LNCAP (cell line): ENCODE measurements at regions not wholly inside any gene's neighbourhood (a gene's known extent, or its start where the extent isn't known, plus 50 kb on each side); places are given as distances from the start of the nearest gene placed in this dataset.

Experiments used
- TF ChIP-seq, protein P1 (sequence below): fragments of 450-650 bp; IDR thresholded peaks from 2 replicates; pipeline ENCODE4 v1.5.1; 2017; ENCODE audit warnings: mild to moderate bottlenecking

DNA sequence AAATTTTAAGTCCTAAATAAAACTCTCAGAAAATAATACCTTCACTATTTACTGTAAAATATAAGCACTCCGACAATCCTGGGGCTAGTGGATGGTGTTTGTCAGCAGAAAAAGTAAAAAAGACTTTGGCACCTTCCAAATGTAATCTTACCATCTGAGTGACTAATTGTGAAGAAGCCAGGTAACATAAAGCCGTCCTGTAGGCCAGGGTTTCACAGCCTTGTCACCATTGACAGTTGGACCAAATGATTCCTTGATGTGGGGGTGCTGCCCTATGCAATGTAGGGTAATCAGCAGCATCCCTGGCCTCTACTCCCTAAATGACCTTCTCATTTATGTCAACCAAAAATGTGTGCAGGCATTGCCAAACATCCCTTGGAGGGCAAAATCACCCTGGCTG lies 87.2 kb downstream of the CAPZA3 start:
- TF ChIP-seq, protein P1, sequence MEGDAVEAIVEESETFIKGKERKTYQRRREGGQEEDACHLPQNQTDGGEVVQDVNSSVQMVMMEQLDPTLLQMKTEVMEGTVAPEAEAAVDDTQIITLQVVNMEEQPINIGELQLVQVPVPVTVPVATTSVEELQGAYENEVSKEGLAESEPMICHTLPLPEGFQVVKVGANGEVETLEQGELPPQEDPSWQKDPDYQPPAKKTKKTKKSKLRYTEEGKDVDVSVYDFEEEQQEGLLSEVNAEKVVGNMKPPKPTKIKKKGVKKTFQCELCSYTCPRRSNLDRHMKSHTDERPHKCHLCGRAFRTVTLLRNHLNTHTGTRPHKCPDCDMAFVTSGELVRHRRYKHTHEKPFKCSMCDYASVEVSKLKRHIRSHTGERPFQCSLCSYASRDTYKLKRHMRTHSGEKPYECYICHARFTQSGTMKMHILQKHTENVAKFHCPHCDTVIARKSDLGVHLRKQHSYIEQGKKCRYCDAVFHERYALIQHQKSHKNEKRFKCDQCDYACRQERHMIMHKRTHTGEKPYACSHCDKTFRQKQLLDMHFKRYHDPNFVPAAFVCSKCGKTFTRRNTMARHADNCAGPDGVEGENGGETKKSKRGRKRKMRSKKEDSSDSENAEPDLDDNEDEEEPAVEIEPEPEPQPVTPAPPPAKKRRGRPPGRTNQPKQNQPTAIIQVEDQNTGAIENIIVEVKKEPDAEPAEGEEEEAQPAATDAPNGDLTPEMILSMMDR = no peak

DNA sequence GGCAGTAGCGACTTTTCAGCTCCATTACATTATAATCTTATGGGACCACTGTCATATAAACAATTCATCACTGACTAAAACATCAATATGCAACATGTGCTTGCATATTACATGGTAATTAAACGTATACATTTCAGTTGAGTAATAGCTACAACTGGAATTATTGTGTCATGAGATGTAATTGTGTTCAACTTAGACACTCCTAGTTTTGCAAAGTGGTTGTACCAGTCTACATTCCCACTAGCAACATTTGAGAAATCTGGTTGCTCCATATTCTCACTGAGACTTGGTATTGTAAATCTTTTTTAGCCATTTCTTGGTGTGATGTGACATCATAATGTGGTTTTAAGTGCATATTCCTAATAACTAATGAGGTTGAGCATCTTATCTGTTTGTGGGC lies 90.0 kb downstream of the CAPZA3 start:
- TF ChIP-seq, protein P1 = no peak

DNA sequence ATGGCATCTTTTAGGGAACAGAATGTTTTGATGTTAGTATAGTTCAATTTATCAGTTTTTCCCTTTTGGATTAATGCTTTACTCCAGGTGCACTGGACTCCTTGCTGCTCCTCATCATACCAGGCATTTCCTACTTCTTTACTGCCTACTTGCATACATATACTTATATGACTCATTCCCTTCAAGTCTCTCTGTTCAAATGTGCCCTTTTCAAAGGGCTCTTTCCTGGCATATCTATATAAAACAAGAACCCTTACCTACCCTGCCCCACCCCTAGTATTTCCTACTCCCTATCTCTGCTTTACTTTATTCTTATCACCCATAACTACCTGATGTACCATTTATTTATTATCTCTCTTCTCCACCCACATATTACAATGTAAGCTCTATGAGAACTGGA lies 90.6 kb downstream of the CAPZA3 start:
- TF ChIP-seq, protein P1 = no peak

DNA sequence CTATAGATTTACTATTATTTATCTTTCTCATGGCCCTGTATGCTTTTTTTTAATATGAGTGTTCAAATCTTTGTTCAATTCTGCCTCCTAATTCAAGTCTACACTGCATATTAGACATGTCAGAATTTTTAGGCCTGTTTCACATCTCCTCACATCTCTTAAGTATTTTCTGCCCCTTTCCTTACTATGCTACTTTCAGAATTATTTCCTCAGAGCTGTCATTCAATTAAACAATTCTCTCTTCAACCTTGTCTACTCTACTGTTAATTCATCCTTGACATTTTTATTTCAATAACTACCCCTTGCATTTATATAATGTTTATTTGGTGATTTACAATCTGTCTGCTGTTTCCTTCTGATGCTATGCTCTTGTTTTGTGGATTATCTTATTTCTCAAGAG lies 91.1 kb downstream of the CAPZA3 start:
- TF ChIP-seq, protein P1 = no peak

DNA sequence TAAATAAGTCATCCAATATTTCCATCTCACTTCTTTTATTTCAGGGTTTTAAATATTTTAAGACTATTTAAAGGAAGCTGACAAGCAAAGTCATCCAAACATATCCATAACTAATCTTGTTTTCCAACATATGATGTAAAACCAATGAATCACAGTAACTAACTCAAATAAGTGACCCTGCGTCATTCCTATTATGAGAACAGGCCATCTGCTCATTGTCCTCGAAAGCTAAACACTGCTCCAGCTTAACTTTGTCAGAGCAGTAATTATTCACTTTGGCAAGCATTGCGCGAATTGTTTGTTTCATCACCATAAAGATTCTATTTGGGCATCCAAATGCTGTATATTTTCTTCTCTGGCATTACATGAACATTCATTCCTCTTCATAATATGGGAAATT lies 99.1 kb downstream of the CAPZA3 start:
- TF ChIP-seq, protein P1 = no peak

DNA sequence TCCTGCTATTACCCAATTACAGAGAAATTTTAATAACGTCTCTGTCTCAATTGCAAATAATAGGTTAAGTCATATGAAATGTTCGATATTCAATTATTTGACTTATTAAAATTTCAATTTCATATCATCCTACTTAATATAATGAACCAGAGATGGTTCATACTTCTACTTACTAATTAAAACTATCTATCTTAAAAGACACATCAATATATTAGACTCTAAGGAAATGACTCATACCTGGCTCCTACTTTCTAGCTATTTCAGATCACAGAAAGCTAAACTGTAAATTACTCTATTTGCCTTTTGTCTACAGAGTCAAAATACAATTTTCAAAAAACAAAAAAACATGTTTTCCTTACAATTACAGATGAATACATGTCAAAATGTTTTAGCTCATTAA lies 99.6 kb downstream of the CAPZA3 start:
- TF ChIP-seq, protein P1 = no peak

DNA sequence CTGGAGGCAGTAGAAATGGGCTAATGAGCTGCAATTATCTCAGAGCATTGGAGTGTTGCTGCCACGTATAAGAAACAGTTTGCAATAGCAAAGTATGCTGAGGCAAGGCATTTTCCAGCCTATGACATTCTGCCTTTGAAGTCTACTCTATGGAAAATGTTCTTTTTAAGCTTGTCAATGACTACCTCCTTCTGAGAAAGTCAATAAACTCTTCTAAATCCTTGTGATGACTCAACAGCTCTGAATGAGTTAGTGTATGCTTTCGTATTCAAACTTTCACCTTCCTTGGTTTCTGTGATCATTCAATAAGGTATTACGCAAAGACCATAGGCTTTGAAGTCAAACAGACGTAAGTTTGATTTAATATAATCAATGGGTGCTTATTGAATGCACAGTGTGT lies 111.2 kb downstream of the CAPZA3 start:
- TF ChIP-seq, protein P1 = no peak

DNA sequence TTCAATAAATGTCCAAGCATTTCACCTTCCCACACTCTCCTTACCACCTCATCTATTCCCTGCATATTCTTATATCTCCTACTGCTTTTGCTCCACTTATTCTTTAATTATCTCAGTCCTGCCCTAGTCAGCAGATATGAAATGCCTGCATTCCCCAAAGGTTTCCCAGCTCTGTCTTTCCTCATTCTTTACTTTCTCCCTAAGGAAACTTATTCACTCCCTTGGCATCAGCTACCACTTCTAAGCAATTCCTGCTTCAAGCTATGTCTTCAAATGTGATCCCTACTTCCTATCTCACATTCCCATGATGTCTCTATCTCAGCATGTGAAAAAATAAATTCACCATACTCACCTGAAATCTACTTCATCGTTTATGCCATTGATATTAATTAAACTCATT lies 111.8 kb downstream of the CAPZA3 start:
- TF ChIP-seq, protein P1 = no peak
